MCF 10A (cell line): ENCODE measurements at regions not wholly inside any gene's neighbourhood (a gene's known extent, or its start where the extent isn't known, plus 50 kb on each side); places are given as distances from the start of the nearest gene placed in this dataset.

Experiments used
- BruUV-seq: library from RNA; stranded (reverse); fragments of 400-500 nt; replicated peaks from 2 replicates; lab custom pipeline; 2021; lab: Mats Ljungman, UMichigan
- CTCF ChIA-PET: fragments of 300-600 bp; sonication (Branson Sonifier 250); formaldehyde crosslinking; extraction: SDS; loops from one replicate; lab custom pipeline; 2021; ENCODE audit warnings: antibody characterized with exemption, inconsistent platforms; lab: Yijun Ruan, JAX
- POLR2A ChIA-PET: fragments of 300-600, 350-650 bp; sonication (Branson Sonifier 250); formaldehyde crosslinking; extraction: SDS; loops from one replicate; lab custom pipeline; 2020; ENCODE audit warnings: antibody characterized with exemption, inconsistent platforms; lab: Yijun Ruan, JAX
- DNase-seq: peaks from one replicate; pipeline ENCODE4 v3.0.0-alpha.2; 2018; ENCODE audit not compliant: unreplicated experiment
- H3K27ac Mint-ChIP-seq: one replicate; pipeline ENCODE4 v1.8.0; 2022; ENCODE audit warnings: mild to moderate bottlenecking, low read depth, mixed read lengths; ENCODE audit not compliant: unreplicated experiment
- H3K27me3 Mint-ChIP-seq: one replicate; pipeline ENCODE4 v1.8.0; 2022; ENCODE audit warnings: mixed read lengths; ENCODE audit not compliant: insufficient read depth, unreplicated experiment
- H3K36me3 Mint-ChIP-seq: one replicate; pipeline ENCODE4 v1.8.0; 2022; ENCODE audit warnings: mild to moderate bottlenecking, moderate library complexity, mixed read lengths; ENCODE audit not compliant: insufficient read depth, unreplicated experiment
- H3K4me1 Mint-ChIP-seq: one replicate; pipeline ENCODE4 v1.8.0; 2022; ENCODE audit warnings: mixed read lengths; ENCODE audit not compliant: insufficient read depth, unreplicated experiment
- H3K4me3 Mint-ChIP-seq: one replicate; pipeline ENCODE4 v1.8.0; 2022; ENCODE audit warnings: mild to moderate bottlenecking, moderate library complexity, mixed read lengths; ENCODE audit not compliant: unreplicated experiment
- H3K9me3 Mint-ChIP-seq: one replicate; pipeline ENCODE4 v1.8.0; 2022; ENCODE audit warnings: mixed read lengths; ENCODE audit not compliant: unreplicated experiment
- intact Hi-C: fragments of 100-400 bp; cut with micrococcal nuclease; formaldehyde crosslinking; loops from 2 replicates; pipeline ENCODE4 v1.14.1; 2022
- TF ChIP-seq, protein P1 (sequence below): fragments of 200-600 bp; IDR thresholded peaks from one replicate; pipeline ENCODE4 v1.8.0; 2022; ENCODE audit warnings: antibody characterized with exemption, mild to moderate bottlenecking; ENCODE audit not compliant: unreplicated experiment

- Mint-ChIP-seq H3K27me3 (no peaks in the 10 kb centered on the region), H3K4me1 (no peaks in the 10 kb centered on the region), H3K36me3 (no peaks in the 10 kb centered on the region), H3K4me3 (no peak overlapping the region), H3K9me3 (no peaks in the 10 kb centered on the region), H3K27ac (no peak overlapping the region)
- CTCF ChIA-PET, result no interaction called here
- DNase-seq, result no peak
- TF ChIP-seq, protein P1, sequence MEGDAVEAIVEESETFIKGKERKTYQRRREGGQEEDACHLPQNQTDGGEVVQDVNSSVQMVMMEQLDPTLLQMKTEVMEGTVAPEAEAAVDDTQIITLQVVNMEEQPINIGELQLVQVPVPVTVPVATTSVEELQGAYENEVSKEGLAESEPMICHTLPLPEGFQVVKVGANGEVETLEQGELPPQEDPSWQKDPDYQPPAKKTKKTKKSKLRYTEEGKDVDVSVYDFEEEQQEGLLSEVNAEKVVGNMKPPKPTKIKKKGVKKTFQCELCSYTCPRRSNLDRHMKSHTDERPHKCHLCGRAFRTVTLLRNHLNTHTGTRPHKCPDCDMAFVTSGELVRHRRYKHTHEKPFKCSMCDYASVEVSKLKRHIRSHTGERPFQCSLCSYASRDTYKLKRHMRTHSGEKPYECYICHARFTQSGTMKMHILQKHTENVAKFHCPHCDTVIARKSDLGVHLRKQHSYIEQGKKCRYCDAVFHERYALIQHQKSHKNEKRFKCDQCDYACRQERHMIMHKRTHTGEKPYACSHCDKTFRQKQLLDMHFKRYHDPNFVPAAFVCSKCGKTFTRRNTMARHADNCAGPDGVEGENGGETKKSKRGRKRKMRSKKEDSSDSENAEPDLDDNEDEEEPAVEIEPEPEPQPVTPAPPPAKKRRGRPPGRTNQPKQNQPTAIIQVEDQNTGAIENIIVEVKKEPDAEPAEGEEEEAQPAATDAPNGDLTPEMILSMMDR, result no peak
- BruUV-seq, result no TSS peak
- intact Hi-C loops, result no loop called here
- POLR2A ChIA-PET, result no interaction called here
Observed at GRCh38 chr9:74330487-74331214, 166.5 kb upstream of the RORB start.

DNA sequence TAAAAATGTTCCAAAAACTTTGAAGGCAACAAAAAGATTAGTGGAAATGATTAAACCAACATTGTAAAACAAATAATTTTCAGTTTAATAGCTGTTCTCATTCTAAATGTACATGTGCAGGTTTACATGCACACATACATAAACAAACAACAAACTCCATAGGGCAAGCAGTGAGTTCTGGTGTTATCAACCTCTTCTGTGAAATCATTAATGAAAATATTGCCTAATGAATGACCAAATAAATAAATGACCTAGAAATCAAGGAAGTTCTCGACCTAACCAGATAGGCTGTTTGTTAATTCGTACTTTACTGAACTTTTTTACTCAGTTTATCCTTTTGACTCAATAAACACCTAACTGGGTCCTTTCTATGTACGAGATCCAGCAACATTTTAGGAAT, 165.5 kb upstream of the RORB start:
- DNase-seq, result no peak
- H3K36me3 Mint-ChIP-seq, result no peaks in the 10 kb centered on the region
- no peaks in the 10 kb centered on the region for H3K27me3 Mint-ChIP-seq
- no peak overlapping the region for H3K27ac Mint-ChIP-seq
- no peaks in the 10 kb centered on the region for H3K4me1 Mint-ChIP-seq
- CTCF ChIA-PET, result no interaction called here
- no TSS peak for BruUV-seq
- TF ChIP-seq, protein P1, result no peak
- intact Hi-C loops, result no loop called here
- POLR2A ChIA-PET, result no interaction called here
- H3K9me3 Mint-ChIP-seq, result no peaks in the 10 kb centered on the region
- no peak overlapping the region for H3K4me3 Mint-ChIP-seq

GRCh38 chr9:74333384-74334032, 163.6 kb upstream of the RORB start:
- no peaks in the 10 kb centered on the region for H3K36me3 Mint-ChIP-seq
- H3K4me1 Mint-ChIP-seq, result no peaks in the 10 kb centered on the region
- H3K27me3 Mint-ChIP-seq, result no peaks in the 10 kb centered on the region
- TF ChIP-seq, protein P1, result no peak
- BruUV-seq, result no TSS peak
- POLR2A ChIA-PET, result no interaction called here
- DNase-seq, result no peak
- H3K9me3 Mint-ChIP-seq, result no peaks in the 10 kb centered on the region
- H3K4me3 Mint-ChIP-seq, result no peak overlapping the region
- intact Hi-C loops, result no loop called here
- CTCF ChIA-PET, result no interaction called here
- no peak overlapping the region for H3K27ac Mint-ChIP-seq

GRCh38 chr9:74334271-74334670, 162.9 kb upstream of the RORB start:
- intact Hi-C loops, result no loop called here
- H3K36me3 Mint-ChIP-seq, result no peaks in the 10 kb centered on the region
- no peak overlapping the region for H3K4me3 Mint-ChIP-seq
- no peak for DNase-seq
- no peaks in the 10 kb centered on the region for H3K27me3 Mint-ChIP-seq
- no TSS peak for BruUV-seq
- ChIA-PET CTCF (no interaction called here), POLR2A (interaction anchor here (0.7 kb wide), 1 partner anchor 332 kb away, joined by 3 read pairs; no protein-coding TSS in a partner anchor)
- H3K4me1 Mint-ChIP-seq, result no peaks in the 10 kb centered on the region
- no peak overlapping the region for H3K27ac Mint-ChIP-seq
- TF ChIP-seq, protein P1, result no peak
- H3K9me3 Mint-ChIP-seq, result no peaks in the 10 kb centered on the region
